WTC11 (cell line): ENCODE measurements at regions not wholly inside any gene's neighbourhood (a gene's known extent, or its start where the extent isn't known, plus 50 kb on each side); places are given as distances from the start of the nearest gene placed in this dataset.

Source experiments
- ATAC-seq: fragments of 200-7000 bp; cut with Tn5 transposase; 2 replicates; pipeline ENCODE4 v1.10.0; 2021; ENCODE audit warnings: mild to moderate bottlenecking, moderate library complexity
- CTCF ChIA-PET: fragments of 300-600 bp; sonication (Branson Sonifier 250); formaldehyde crosslinking; loops from one replicate; lab custom pipeline; 2021; ENCODE audit warnings: antibody characterized with exemption; lab: Charles Lee
- POLR2A ChIA-PET: fragments of 350-600 bp; sonication (Branson Sonifier 250); formaldehyde crosslinking; loops from one replicate; lab custom pipeline; 2021; ENCODE audit warnings: antibody characterized with exemption; lab: Charles Lee
- DNase-seq: peaks from one replicate; pipeline ENCODE4 v3.0.0; 2021; ENCODE audit warnings: low spot score
- H3K27ac Mint-ChIP-seq: 2 replicates; pipeline ENCODE4 v1.8.0; 2021; ENCODE audit warnings: mixed read lengths
- H3K27me3 Mint-ChIP-seq: 2 replicates; pipeline ENCODE4 v1.8.0; 2021; ENCODE audit warnings: low read depth, mild to moderate bottlenecking, moderate library complexity, mixed read lengths
- H3K36me3 Mint-ChIP-seq: 2 replicates; pipeline ENCODE4 v1.8.0; 2021; ENCODE audit warnings: mixed read lengths
- H3K4me1 Mint-ChIP-seq: 2 replicates; pipeline ENCODE4 v1.8.0; 2022; ENCODE audit warnings: mixed read lengths
- H3K4me3 Mint-ChIP-seq: 2 replicates; pipeline ENCODE4 v1.8.0; 2021; ENCODE audit warnings: mild to moderate bottlenecking, moderate library complexity, mixed read lengths
- H3K9me3 Mint-ChIP-seq: 2 replicates; pipeline ENCODE4 v1.8.0; 2021; ENCODE audit warnings: mixed read lengths
- CBFB ChIP-seq: sonication (generic); formaldehyde crosslinking; IDR thresholded peaks from 2 replicates; pipeline ENCODE4 v1.8.1; 2022; ENCODE audit warnings: mild to moderate bottlenecking, low read depth, missing genetic modification reagents
- FOXJ3 ChIP-seq: sonication (generic); formaldehyde crosslinking; IDR thresholded peaks from 2 replicates; pipeline ENCODE4 v1.9.0; 2021; ENCODE audit warnings: missing genetic modification reagents, mild to moderate bottlenecking, borderline replicate concordance
- FOXK1 ChIP-seq: sonication (generic); formaldehyde crosslinking; IDR thresholded peaks from 2 replicates; pipeline ENCODE4 v1.8.0; 2022; ENCODE audit warnings: mild to moderate bottlenecking, moderate library complexity, missing genetic modification reagents
- FOXP1 ChIP-seq: sonication (generic); formaldehyde crosslinking; IDR thresholded peaks from 2 replicates; pipeline ENCODE4 v1.8.0; 2022; ENCODE audit warnings: missing genetic modification reagents, mild to moderate bottlenecking, moderate library complexity, borderline replicate concordance
- MXD4 ChIP-seq: fragments of 250-450 bp; sonication (Bioruptor Pico); IDR thresholded peaks from 2 replicates; pipeline ENCODE4 v1.8.0; 2021; ENCODE audit warnings: mild to moderate bottlenecking, moderate library complexity, borderline replicate concordance
- NR1H2 ChIP-seq: sonication (generic); formaldehyde crosslinking; IDR thresholded peaks from 2 replicates; pipeline ENCODE4 v1.9.0; 2021; ENCODE audit warnings: mild to moderate bottlenecking, moderate library complexity, missing genetic modification reagents
- ZNF232 ChIP-seq: sonication (generic); formaldehyde crosslinking; IDR thresholded peaks from 2 replicates; pipeline ENCODE4 v1.8.0; 2022; ENCODE audit warnings: mild to moderate bottlenecking, missing genetic modification reagents
- ZNF416 ChIP-seq: fragments of 250-450 bp; sonication (Bioruptor Pico); IDR thresholded peaks from 2 replicates; pipeline ENCODE4 v1.9.0; 2021; ENCODE audit warnings: mild to moderate bottlenecking, inconsistent platforms
- TF ChIP-seq, protein P1 (sequence below): sonication (generic); formaldehyde crosslinking; IDR thresholded peaks from 2 replicates; pipeline ENCODE4 v1.8.0; 2023; ENCODE audit warnings: missing genetic modification reagents
- TF ChIP-seq, protein P2 (sequence below): fragments of 250-450 bp; sonication (Bioruptor Pico); IDR thresholded peaks from 2 replicates; pipeline ENCODE4 v1.9.0; 2021; ENCODE audit warnings: mild to moderate bottlenecking
- TF ChIP-seq, protein P3 (sequence below): fragments of 250-450 bp; sonication (Bioruptor Pico); IDR thresholded peaks from 2 replicates; pipeline ENCODE4 v1.9.0; 2021; ENCODE audit warnings: mild to moderate bottlenecking
- TF ChIP-seq, protein P4 (sequence below): fragments of 250-450 bp; sonication (Bioruptor Pico); conservative IDR thresholded peaks from 2 replicates; pipeline ENCODE4 v1.9.0; 2021; ENCODE audit warnings: mild to moderate bottlenecking
- TF ChIP-seq, protein P5 (sequence below): fragments of 250-450 bp; sonication (Bioruptor Pico); IDR thresholded peaks from 2 replicates; pipeline ENCODE4 v1.8.0; 2021; ENCODE audit warnings: mild to moderate bottlenecking
- TF ChIP-seq, protein P6 (sequence below): sonication (generic); formaldehyde crosslinking; IDR thresholded peaks from 2 replicates; pipeline ENCODE4 v1.8.1; 2023; ENCODE audit warnings: mild to moderate bottlenecking, missing genetic modification reagents
- TF ChIP-seq, protein P7 (sequence below): sonication (generic); formaldehyde crosslinking; IDR thresholded peaks from 2 replicates; pipeline ENCODE4 v1.8.1; 2022; ENCODE audit warnings: low read depth, missing genetic modification reagents, borderline replicate concordance
- TF ChIP-seq, protein P8 (sequence below): sonication (generic); formaldehyde crosslinking; IDR thresholded peaks from 2 replicates; pipeline ENCODE4 v1.8.1; 2023; ENCODE audit warnings: mild to moderate bottlenecking, missing genetic modification reagents, moderate library complexity

DNA sequence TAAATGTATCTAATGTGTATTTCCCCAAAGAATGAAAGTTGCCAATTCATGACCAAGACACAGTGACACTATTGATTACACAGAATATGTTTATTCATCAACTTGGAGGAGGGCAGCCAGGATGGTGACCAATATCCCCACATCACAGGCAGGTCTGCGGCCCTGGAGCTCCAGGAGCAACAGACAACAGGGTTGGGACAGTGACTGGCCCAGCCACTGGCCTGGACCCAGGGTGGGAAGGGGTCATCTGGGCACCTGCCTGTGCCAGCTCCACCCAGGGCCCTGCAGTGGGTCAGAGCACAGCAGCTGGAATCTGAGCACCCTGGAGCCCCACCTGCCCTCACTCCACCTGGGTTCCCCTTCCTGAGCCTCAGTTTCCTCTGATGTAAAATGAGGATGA lies 466.1 kb downstream of the MATN1 start (continued):
- TF ChIP-seq, protein P1, sequence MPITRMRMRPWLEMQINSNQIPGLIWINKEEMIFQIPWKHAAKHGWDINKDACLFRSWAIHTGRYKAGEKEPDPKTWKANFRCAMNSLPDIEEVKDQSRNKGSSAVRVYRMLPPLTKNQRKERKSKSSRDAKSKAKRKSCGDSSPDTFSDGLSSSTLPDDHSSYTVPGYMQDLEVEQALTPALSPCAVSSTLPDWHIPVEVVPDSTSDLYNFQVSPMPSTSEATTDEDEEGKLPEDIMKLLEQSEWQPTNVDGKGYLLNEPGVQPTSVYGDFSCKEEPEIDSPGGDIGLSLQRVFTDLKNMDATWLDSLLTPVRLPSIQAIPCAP (CRISPR knock-in tag), result no peak
- TF ChIP-seq FOXK1, result no peak
- TF ChIP-seq, protein P2, sequence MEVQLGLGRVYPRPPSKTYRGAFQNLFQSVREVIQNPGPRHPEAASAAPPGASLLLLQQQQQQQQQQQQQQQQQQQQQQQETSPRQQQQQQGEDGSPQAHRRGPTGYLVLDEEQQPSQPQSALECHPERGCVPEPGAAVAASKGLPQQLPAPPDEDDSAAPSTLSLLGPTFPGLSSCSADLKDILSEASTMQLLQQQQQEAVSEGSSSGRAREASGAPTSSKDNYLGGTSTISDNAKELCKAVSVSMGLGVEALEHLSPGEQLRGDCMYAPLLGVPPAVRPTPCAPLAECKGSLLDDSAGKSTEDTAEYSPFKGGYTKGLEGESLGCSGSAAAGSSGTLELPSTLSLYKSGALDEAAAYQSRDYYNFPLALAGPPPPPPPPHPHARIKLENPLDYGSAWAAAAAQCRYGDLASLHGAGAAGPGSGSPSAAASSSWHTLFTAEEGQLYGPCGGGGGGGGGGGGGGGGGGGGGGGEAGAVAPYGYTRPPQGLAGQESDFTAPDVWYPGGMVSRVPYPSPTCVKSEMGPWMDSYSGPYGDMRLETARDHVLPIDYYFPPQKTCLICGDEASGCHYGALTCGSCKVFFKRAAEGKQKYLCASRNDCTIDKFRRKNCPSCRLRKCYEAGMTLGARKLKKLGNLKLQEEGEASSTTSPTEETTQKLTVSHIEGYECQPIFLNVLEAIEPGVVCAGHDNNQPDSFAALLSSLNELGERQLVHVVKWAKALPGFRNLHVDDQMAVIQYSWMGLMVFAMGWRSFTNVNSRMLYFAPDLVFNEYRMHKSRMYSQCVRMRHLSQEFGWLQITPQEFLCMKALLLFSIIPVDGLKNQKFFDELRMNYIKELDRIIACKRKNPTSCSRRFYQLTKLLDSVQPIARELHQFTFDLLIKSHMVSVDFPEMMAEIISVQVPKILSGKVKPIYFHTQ (CRISPR knock-in tag), result no peak
- no peak for TF ChIP-seq FOXP1 (CRISPR knock-in tag)
- TF ChIP-seq, protein P3, sequence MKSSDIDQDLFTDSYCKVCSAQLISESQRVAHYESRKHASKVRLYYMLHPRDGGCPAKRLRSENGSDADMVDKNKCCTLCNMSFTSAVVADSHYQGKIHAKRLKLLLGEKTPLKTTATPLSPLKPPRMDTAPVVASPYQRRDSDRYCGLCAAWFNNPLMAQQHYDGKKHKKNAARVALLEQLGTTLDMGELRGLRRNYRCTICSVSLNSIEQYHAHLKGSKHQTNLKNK (CRISPR knock-in tag), result no peak
- TF ChIP-seq, protein P4, sequence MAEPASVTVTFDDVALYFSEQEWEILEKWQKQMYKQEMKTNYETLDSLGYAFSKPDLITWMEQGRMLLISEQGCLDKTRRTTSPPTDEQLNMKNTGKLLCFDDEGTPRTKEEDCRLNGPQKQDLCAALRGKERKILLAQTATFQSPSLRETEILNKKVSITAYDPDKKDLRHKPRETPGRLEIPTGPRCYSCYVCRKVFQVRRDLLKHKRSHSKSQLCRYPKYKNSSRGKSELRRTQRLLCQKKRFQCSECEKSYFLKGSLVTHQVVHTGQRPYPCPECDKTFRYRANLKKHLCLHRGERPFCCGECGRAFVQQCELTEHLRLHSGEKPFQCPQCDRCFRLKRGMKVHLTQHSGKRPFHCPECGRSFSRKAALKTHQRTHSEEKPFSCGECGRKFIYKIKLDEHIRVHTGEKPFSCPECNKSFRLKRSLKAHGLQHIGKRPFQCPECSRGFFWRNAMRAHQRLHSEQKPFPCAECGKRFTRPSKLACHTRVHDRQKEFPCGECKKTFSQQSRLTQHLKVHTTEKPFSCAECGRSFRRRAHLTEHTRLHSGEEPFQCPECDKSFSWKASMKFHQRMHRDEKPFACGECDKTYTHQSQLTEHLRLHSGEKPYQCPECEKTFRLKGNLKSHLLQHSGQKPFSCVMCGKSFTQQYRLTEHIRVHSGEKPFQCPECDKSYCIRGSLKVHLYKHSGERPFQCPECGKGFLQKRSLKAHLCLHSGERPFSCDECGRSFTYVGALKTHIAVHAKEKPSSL (CRISPR knock-in tag), result no peak
- TF ChIP-seq CBFB (CRISPR knock-in tag), result no peak
- no peak for TF ChIP-seq FOXJ3 (CRISPR knock-in tag)
- TF ChIP-seq, all 79 proteins: peak for 0

DNA sequence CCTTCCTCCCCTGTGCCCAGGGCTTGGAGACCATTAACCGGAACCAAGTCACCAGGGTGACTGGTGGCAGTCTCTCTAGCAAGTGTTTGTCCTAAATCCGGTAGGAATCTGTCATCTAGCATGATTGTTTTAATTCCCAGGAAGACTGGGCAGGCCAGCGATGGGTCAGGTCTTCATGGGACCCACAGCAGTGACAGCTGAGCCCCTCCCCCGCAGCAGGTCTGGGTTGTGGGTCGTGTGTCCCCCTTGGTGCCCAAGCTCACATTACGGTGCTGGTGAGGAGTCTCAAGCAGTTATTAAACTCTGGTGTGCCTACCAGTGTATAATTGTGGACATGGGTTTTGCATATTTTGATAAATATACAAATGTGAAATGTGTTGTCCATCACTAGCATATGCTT lies 466.5 kb downstream of the MATN1 start:
- POLR2A ChIA-PET, result no interaction called here

More for the DNA sequence above, 466.5 kb downstream of the MATN1 start:
- Mint-ChIP-seq H3K9me3 (peaks cover 6% of the 10 kb centered on the region), H3K36me3 (no peaks in the 10 kb centered on the region), H3K4me3 (no peak overlapping the region), H3K27ac (no peak overlapping the region), H3K4me1 (peaks cover 12% of the 10 kb centered on the region), H3K27me3 (no peaks in the 10 kb centered on the region)
- DNase-seq (no peak), ATAC-seq (no peak)
- no peak for TF ChIP-seq ZNF232 (CRISPR knock-in tag)
- TF ChIP-seq, protein P5, sequence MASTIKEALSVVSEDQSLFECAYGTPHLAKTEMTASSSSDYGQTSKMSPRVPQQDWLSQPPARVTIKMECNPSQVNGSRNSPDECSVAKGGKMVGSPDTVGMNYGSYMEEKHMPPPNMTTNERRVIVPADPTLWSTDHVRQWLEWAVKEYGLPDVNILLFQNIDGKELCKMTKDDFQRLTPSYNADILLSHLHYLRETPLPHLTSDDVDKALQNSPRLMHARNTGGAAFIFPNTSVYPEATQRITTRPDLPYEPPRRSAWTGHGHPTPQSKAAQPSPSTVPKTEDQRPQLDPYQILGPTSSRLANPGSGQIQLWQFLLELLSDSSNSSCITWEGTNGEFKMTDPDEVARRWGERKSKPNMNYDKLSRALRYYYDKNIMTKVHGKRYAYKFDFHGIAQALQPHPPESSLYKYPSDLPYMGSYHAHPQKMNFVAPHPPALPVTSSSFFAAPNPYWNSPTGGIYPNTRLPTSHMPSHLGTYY (CRISPR knock-in tag), result no peak
- TF ChIP-seq, protein P6, sequence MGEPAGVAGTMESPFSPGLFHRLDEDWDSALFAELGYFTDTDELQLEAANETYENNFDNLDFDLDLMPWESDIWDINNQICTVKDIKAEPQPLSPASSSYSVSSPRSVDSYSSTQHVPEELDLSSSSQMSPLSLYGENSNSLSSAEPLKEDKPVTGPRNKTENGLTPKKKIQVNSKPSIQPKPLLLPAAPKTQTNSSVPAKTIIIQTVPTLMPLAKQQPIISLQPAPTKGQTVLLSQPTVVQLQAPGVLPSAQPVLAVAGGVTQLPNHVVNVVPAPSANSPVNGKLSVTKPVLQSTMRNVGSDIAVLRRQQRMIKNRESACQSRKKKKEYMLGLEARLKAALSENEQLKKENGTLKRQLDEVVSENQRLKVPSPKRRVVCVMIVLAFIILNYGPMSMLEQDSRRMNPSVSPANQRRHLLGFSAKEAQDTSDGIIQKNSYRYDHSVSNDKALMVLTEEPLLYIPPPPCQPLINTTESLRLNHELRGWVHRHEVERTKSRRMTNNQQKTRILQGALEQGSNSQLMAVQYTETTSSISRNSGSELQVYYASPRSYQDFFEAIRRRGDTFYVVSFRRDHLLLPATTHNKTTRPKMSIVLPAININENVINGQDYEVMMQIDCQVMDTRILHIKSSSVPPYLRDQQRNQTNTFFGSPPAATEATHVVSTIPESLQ (CRISPR knock-in tag), result no peak
- no peak for TF ChIP-seq NR1H2 (CRISPR knock-in tag)
- TF ChIP-seq, protein P7, sequence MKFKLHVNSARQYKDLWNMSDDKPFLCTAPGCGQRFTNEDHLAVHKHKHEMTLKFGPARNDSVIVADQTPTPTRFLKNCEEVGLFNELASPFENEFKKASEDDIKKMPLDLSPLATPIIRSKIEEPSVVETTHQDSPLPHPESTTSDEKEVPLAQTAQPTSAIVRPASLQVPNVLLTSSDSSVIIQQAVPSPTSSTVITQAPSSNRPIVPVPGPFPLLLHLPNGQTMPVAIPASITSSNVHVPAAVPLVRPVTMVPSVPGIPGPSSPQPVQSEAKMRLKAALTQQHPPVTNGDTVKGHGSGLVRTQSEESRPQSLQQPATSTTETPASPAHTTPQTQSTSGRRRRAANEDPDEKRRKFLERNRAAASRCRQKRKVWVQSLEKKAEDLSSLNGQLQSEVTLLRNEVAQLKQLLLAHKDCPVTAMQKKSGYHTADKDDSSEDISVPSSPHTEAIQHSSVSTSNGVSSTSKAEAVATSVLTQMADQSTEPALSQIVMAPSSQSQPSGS (CRISPR knock-in tag), result no peak
- TF ChIP-seq, protein P8, sequence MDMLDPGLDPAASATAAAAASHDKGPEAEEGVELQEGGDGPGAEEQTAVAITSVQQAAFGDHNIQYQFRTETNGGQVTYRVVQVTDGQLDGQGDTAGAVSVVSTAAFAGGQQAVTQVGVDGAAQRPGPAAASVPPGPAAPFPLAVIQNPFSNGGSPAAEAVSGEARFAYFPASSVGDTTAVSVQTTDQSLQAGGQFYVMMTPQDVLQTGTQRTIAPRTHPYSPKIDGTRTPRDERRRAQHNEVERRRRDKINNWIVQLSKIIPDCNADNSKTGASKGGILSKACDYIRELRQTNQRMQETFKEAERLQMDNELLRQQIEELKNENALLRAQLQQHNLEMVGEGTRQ (CRISPR knock-in tag), result no peak
- TF ChIP-seq, protein P4 (CRISPR knock-in tag), result no peak
- no peak for TF ChIP-seq MXD4
- TF ChIP-seq ZNF416 (CRISPR knock-in tag), result no peak
- CTCF ChIA-PET, result no interaction called here
